ENCODE measurements at regions not wholly inside any gene's neighbourhood (a gene's known extent, or its start where the extent isn't known, plus 50 kb on each side); places are given as distances from the start of the nearest gene placed in this dataset.

- Histone ChIP-seq H3K27ac (no peak overlapping the region), H3K9me3 (no peaks in the 10 kb centered on the region), H3K4me3 (no peak overlapping the region), H3K27me3 (no peaks in the 10 kb centered on the region), H3K4me1 (no peaks in the 10 kb centered on the region), H3K36me3 (no peaks in the 10 kb centered on the region), H3K9ac (ENCODE audit: low read depth in 2 of 2, low read length in 2 of 2) (no peak overlapping the region)
- intact Hi-C loops (cut with DNase I): no loop called here
- no peak for TF ChIP-seq CTCF (IDR thresholded peaks at IDR 0.05)
- DNase-seq: no peak
Measured at GRCh38 chr2:234623521-234623991, 126.7 kb upstream of the ARL4C start.

- H3K9me3 ChIP-seq: no peaks in the 10 kb centered on the region
- H3K4me3 ChIP-seq: no peak overlapping the region
- no peak for TF ChIP-seq CTCF (IDR thresholded peaks at IDR 0.05)
- intact Hi-C loops (cut with DNase I): no loop called here
- H3K4me1 ChIP-seq: no peaks in the 10 kb centered on the region
- no peak overlapping the region for H3K27ac ChIP-seq
- H3K36me3 ChIP-seq: no peaks in the 10 kb centered on the region
- H3K9ac ChIP-seq (ENCODE audit: low read depth in 2 of 2, low read length in 2 of 2): no peak overlapping the region
- H3K27me3 ChIP-seq: no peaks in the 10 kb centered on the region
- DNase-seq: no peak
Measured at GRCh38 chr2:234621120-234621519, 124.2 kb upstream of the ARL4C start.

GRCh38 chr2:234620018-234620417 is 123.1 kb upstream of the ARL4C start:
- Histone ChIP-seq H3K36me3 (no peaks in the 10 kb centered on the region), H3K27me3 (no peaks in the 10 kb centered on the region), H3K4me3 (no peak overlapping the region), H3K9ac (ENCODE audit: low read depth in 2 of 2, low read length in 2 of 2) (no peak overlapping the region), H3K27ac (no peak overlapping the region), H3K4me1 (no peaks in the 10 kb centered on the region), H3K9me3 (no peaks in the 10 kb centered on the region)
- intact Hi-C loops (cut with DNase I): no loop called here
- no peak for TF ChIP-seq CTCF (IDR thresholded peaks at IDR 0.05)
- DNase-seq: no peak

- no peaks in the 10 kb centered on the region for H3K27me3 ChIP-seq
- H3K27ac ChIP-seq: no peak overlapping the region
- H3K4me3 ChIP-seq: no peak overlapping the region
- no peaks in the 10 kb centered on the region for H3K9me3 ChIP-seq
- intact Hi-C loops (cut with DNase I): no loop called here
- DNase-seq: no peak
- TF ChIP-seq CTCF (IDR thresholded peaks at IDR 0.05): no peak
- H3K4me1 ChIP-seq: no peaks in the 10 kb centered on the region
- no peaks in the 10 kb centered on the region for H3K36me3 ChIP-seq
- no peak overlapping the region for H3K9ac ChIP-seq (ENCODE audit: low read depth in 2 of 2, low read length in 2 of 2)
Measured at GRCh38 chr2:234615643-234616356, 118.9 kb upstream of the ARL4C start.

- Histone ChIP-seq H3K4me1 (no peaks in the 10 kb centered on the region), H3K4me3 (no peak overlapping the region), H3K27ac (no peak overlapping the region), H3K36me3 (no peaks in the 10 kb centered on the region), H3K27me3 (no peaks in the 10 kb centered on the region), H3K9me3 (no peaks in the 10 kb centered on the region), H3K9ac (ENCODE audit: low read depth in 2 of 2, low read length in 2 of 2) (no peak overlapping the region)
- DNase-seq: no peak
- intact Hi-C loops (cut with DNase I): no loop called here
- TF ChIP-seq CTCF (IDR thresholded peaks at IDR 0.05): no peak
Measured at GRCh38 chr2:234611209-234611608, 114.3 kb upstream of the ARL4C start.
